Raji (cell line): ENCODE measurements at regions not wholly inside any gene's neighbourhood (a gene's known extent, or its start where the extent isn't known, plus 50 kb on each side); places are given as distances from the start of the nearest gene placed in this dataset.

Experiments used
- POLR2A ChIP-seq: IDR thresholded peaks from 2 replicates; pipeline ENCODE4 v1.6.1; 2011; ENCODE audit warnings: low read depth, low read length, control low read depth; ENCODE audit not compliant: insufficient read depth

- TF ChIP-seq POLR2A: 0 out of 2 replicates have a peak, but pooled peaks have one; percentile 18
Measured at GRCh38 chr9:66269783-66270182, 532.8 kb downstream of the FOXD4L4 start.
